Subcutaneous abdominal adipose tissue (tissue), 5 donors: ENCODE measurements at regions not wholly inside any gene's neighbourhood (a gene's known extent, or its start where the extent isn't known, plus 50 kb on each side); places are given as distances from the start of the nearest gene placed in this dataset.
"Not testable (repeated sequence)": the region's sequence is repeated elsewhere in the genome, so short reads cannot be mapped to it uniquely, and the experiment has no call there.

Experiments used
- H3K27ac ChIP-seq: one replicate; pipeline ENCODE4 v1.7.0; 2013; ENCODE audit warnings: low read depth, mild to moderate bottlenecking, inconsistent platforms, low read length, moderate library complexity
- H3K27me3 ChIP-seq, 5 donors: one replicate each; pipeline ENCODE4 v1.7.0; 2013; ENCODE audit warnings: low read length in 5 of 5, inconsistent platforms in 1 of 5; ENCODE audit not compliant: control insufficient read depth in 5 of 5, insufficient read depth in 4 of 5
- H3K36me3 ChIP-seq, 5 donors: one replicate each; pipeline ENCODE4 v1.7.0; 2013; ENCODE audit warnings: low read length in 5 of 5; ENCODE audit not compliant: control insufficient read depth in 5 of 5, insufficient read depth in 5 of 5
- H3K4me1 ChIP-seq, 5 donors: one replicate each; pipeline ENCODE4 v1.7.0; 2013; ENCODE audit warnings: low read length in 5 of 5, mild to moderate bottlenecking in 3 of 5, moderate library complexity in 1 of 5; ENCODE audit not compliant: control insufficient read depth in 5 of 5, insufficient read depth in 5 of 5
- H3K4me3 ChIP-seq, 5 donors: one replicate each; pipeline ENCODE4 v1.7.0; 2013; ENCODE audit warnings: low read length in 5 of 5, low read depth in 1 of 5
- H3K9ac ChIP-seq, 5 donors: one replicate each; pipeline ENCODE4 v1.7.0; 2013; ENCODE audit warnings: low read length in 5 of 5, mild to moderate bottlenecking in 4 of 5, moderate library complexity in 3 of 5
- H3K9me3 ChIP-seq, 5 donors: one replicate each; pipeline ENCODE4 v1.7.0; 2013; ENCODE audit warnings: low read length in 5 of 5; ENCODE audit not compliant: control insufficient read depth in 5 of 5
- donor health status: healthy.
- donor health status: healthy.
- donor health status: healthy.
- donor health status: healthy.
- donor health status: healthy.

GRCh38 chr5:77910602-77911188 lies 134.6 kb upstream of the TBCA start:
- Histone ChIP-seq H3K4me3 (no peak overlapping the region), H3K9me3 (peaks cover 0 to 11% (median 5%) of the 10 kb centered on the region in 5 donors)

DNA sequence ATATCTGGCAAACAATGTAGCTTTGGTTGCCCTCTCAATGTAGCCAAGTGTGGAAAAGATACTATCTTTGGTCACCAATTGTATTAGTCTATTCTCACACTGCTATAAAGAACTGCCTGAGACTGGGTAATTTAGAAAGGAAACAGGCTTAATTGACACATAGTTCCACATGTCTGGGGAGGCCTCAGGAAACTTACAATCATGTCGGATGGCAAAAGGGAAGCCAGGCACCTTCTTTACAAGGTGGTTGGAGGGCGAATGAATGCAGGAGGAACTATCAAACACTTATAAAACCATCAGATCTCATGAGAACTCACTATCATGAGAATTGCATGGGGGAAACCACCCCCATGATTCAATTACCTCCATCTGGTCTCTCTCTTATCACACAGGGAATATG lies 133.1 kb upstream of the TBCA start:
- H3K27ac ChIP-seq = no peak overlapping the region
- H3K9me3 ChIP-seq = peaks cover 0 to 5% (median 1%) of the 10 kb centered on the region in 5 donors
- H3K4me1 ChIP-seq = no peaks in the 10 kb centered on the region
- H3K36me3 ChIP-seq = no peaks in the 10 kb centered on the region
- peaks cover 0 to 4% (median 0%) of the 10 kb centered on the region in 5 donors for H3K27me3 ChIP-seq
- no peak overlapping the region for H3K4me3 ChIP-seq
- H3K9ac ChIP-seq = no peak overlapping the region

More at GRCh38 chr5:77910602-77911188, 134.6 kb upstream of the TBCA start:
- Histone ChIP-seq H3K9ac (no peak overlapping the region), H3K4me1 (no peaks in the 10 kb centered on the region), H3K27ac (no peak overlapping the region), H3K27me3 (peaks cover 0 to 4% (median 0%) of the 10 kb centered on the region in 5 donors), H3K36me3 (no peaks in the 10 kb centered on the region)

GRCh38 chr5:77908787-77909186 lies 132.6 kb upstream of the TBCA start:
- Histone ChIP-seq H3K4me3 (no peak overlapping the region), H3K36me3 (no peaks in the 10 kb centered on the region), H3K9me3 (peaks cover 0 to 4% (median 0%) of the 10 kb centered on the region in 5 donors), H3K9ac (no peak overlapping the region), H3K27me3 (peaks cover 0 to 4% (median 0%) of the 10 kb centered on the region in 5 donors), H3K4me1 (no peaks in the 10 kb centered on the region), H3K27ac (no peak overlapping the region)

DNA sequence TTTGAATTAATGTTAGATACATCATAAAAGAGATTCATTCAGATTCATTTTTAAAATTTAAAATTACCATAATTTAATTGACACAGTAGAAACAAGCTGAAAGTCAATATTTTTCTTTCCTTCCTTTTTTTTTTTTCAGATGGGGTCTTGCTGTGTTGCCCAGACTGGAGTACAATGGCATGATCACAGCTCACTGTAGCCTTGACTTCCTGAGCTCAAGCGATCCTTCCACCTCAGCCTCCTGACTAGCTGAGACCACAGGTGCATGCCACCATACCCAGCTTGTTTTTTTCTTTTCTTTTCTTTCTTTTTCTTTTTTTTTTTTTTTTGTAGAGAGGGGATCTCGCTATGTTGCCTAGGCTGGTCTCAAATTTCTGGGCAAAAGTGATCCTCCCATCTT lies 131.6 kb upstream of the TBCA start:
- Histone ChIP-seq H3K27me3 (peaks cover 0 to under 1% (median 0%) of the 10 kb centered on the region in 5 donors), H3K9ac (no peak overlapping the region), H3K4me1 (no peaks in the 10 kb centered on the region), H3K9me3 (no peaks in the 10 kb centered on the region), H3K4me3 (no peak overlapping the region), H3K36me3 (no peaks in the 10 kb centered on the region), H3K27ac (no peak overlapping the region)

- H3K36me3 ChIP-seq = no peaks in the 10 kb centered on the region
- no peak overlapping the region for H3K27ac ChIP-seq
- no peaks in the 10 kb centered on the region for H3K9me3 ChIP-seq
- no peaks in the 10 kb centered on the region for H3K4me1 ChIP-seq
- H3K9ac ChIP-seq = no peak overlapping the region
- H3K4me3 ChIP-seq = no peak overlapping the region
- H3K27me3 ChIP-seq = no peaks in the 10 kb centered on the region
Observed at GRCh38 chr5:77906806-77907205, 130.7 kb upstream of the TBCA start.

DNA sequence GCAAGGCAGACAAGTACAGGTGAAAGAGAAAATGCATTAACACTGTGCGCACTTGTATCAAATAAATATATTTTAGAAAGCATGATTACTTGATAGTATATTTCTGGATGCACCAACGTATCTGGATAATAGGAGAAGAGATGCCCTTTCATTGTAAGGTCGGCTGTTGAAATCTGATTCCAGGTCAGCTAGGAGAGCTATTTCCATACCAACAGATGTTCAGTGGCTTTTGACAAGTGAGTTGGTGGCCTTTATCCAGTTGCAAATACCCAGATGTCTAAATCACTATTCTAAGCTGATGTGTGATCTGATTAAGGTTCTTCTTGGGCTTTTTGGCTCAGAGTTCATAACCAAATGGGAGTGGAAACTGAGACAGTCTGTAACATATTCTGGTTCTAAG lies 128.2 kb upstream of the TBCA start:
- no peaks in the 10 kb centered on the region for H3K36me3 ChIP-seq
- H3K4me1 ChIP-seq = no peaks in the 10 kb centered on the region
- H3K9ac ChIP-seq = no peak overlapping the region
- H3K9me3 ChIP-seq = no peaks in the 10 kb centered on the region
- H3K4me3 ChIP-seq = no peak overlapping the region
- H3K27ac ChIP-seq = no peak overlapping the region
- H3K27me3 ChIP-seq = no peaks in the 10 kb centered on the region

- Histone ChIP-seq H3K4me3 (no peak overlapping the region), H3K27ac (no peak overlapping the region)
Observed at GRCh38 chr5:77900691-77901090, 124.6 kb upstream of the TBCA start.

DNA sequence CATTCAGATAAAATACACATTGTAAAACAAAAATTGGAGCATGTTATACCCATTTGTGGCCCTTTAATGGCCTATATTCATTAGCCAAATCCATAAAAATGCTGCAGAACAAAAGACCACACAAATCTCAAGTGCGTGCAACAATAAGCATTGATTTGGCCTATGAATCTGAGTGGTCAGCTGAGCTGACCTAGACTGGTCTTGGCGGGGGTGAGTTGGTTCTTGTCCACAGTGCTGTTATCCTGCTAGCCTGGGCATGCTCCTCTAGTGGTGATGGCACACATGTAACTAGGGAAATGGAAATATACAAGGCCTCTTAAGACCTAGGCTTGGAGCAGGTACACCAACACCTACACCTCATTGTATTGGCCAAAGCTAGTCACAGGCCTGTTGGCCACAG lies 122.2 kb upstream of the TBCA start:
- Histone ChIP-seq H3K9ac (no peak overlapping the region), H3K27ac (no peak overlapping the region), H3K4me1 (no peaks in the 10 kb centered on the region), H3K36me3 (no peaks in the 10 kb centered on the region), H3K9me3 (no peaks in the 10 kb centered on the region), H3K27me3 (no peaks in the 10 kb centered on the region), H3K4me3 (no peak overlapping the region)

More at GRCh38 chr5:77900691-77901090, 124.6 kb upstream of the TBCA start:
- Histone ChIP-seq H3K4me1 (no peaks in the 10 kb centered on the region), H3K36me3 (no peaks in the 10 kb centered on the region), H3K9ac (no peak overlapping the region), H3K27me3 (no peaks in the 10 kb centered on the region), H3K9me3 (no peaks in the 10 kb centered on the region)

GRCh38 chr5:77896338-77896737 lies 120.2 kb upstream of the TBCA start:
- no peaks in the 10 kb centered on the region for H3K27me3 ChIP-seq
- H3K4me1 ChIP-seq = no peaks in the 10 kb centered on the region

DNA sequence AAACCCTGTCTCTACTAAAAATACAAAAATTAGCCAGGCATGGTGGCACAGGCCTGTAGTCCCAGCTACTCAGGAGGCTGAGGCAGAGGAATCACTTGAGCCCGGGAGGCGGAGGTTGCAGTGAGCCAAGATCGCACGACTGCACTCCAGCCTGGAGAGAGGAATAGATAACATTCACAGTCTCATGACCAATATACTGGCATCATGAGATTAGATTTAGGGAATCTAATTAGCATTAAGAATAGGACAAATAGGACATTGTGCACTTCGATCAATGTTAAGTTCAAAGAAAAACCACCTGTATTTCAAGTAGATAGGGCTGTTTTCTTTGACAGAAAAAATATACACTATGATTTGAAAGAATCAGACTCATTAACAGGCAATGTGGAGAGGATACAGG lies 118.0 kb upstream of the TBCA start:
- H3K36me3 ChIP-seq, H3K27ac ChIP-seq, H3K27me3 ChIP-seq, H3K9ac ChIP-seq, H3K9me3 ChIP-seq, H3K4me3 ChIP-seq, H3K4me1 ChIP-seq: not testable (repeated sequence)

More at GRCh38 chr5:77896338-77896737, 120.2 kb upstream of the TBCA start:
- no peaks in the 10 kb centered on the region for H3K9me3 ChIP-seq
- no peak overlapping the region for H3K4me3 ChIP-seq
- H3K9ac ChIP-seq = no peak overlapping the region
- no peak overlapping the region for H3K27ac ChIP-seq
- no peaks in the 10 kb centered on the region for H3K36me3 ChIP-seq
